Kidney epithelial cell (primary cell): ENCODE measurements at regions not wholly inside any gene's neighbourhood (a gene's known extent, or its start where the extent isn't known, plus 50 kb on each side); places are given as distances from the start of the nearest gene placed in this dataset.

Source experiments
- DNase-seq: peaks from one replicate; pipeline ENCODE4 v3.0.0-alpha.2; 2010; ENCODE audit warnings: low read depth
- H3K27me3 ChIP-seq: 2 replicates; pipeline ENCODE4 v1.6.0; 2011; ENCODE audit warnings: low read length; ENCODE audit not compliant: control insufficient read depth, insufficient read depth
- H3K36me3 ChIP-seq: 2 replicates; pipeline ENCODE4 v1.5.1; 2011; ENCODE audit warnings: low read length; ENCODE audit not compliant: control insufficient read depth, insufficient read depth
- H3K4me3 ChIP-seq: 2 replicates; pipeline ENCODE4 v1.5.1; 2011; ENCODE audit warnings: low read depth, mild to moderate bottlenecking, control low read depth, low read length
- CTCF ChIP-seq: IDR thresholded peaks from 2 replicates; pipeline ENCODE4 v1.5.1; 2011; ENCODE audit warnings: mild to moderate bottlenecking, moderate library complexity, low read length, control low read depth, inconsistent platforms; ENCODE audit not compliant: insufficient read depth, poor library complexity, severe bottlenecking

- Histone ChIP-seq H3K27me3 (no peaks in the 10 kb centered on the region), H3K4me3 (no peak overlapping the region), H3K36me3 (no peaks in the 10 kb centered on the region)
- DNase-seq: no peak
- TF ChIP-seq CTCF: no peak
Observed at GRCh38 chr10:53570221-53570620, 797.6 kb upstream of the MBL2 start.

GRCh38 chr10:53569455-53569854 is 796.9 kb upstream of the MBL2 start:
- no peak for TF ChIP-seq CTCF
- H3K27me3 ChIP-seq: no peaks in the 10 kb centered on the region
- no peaks in the 10 kb centered on the region for H3K36me3 ChIP-seq
- no peak overlapping the region for H3K4me3 ChIP-seq
- no peak for DNase-seq

- DNase-seq: no peak
- Histone ChIP-seq H3K4me3 (no peak overlapping the region), H3K36me3 (no peaks in the 10 kb centered on the region), H3K27me3 (no peaks in the 10 kb centered on the region)
- TF ChIP-seq CTCF: no peak
Observed at GRCh38 chr10:53548664-53549063, 776.1 kb upstream of the MBL2 start.

- no peaks in the 10 kb centered on the region for H3K36me3 ChIP-seq
- H3K27me3 ChIP-seq: no peaks in the 10 kb centered on the region
- no peak overlapping the region for H3K4me3 ChIP-seq
- no peak for TF ChIP-seq CTCF
- DNase-seq: no peak
Observed at GRCh38 chr10:53547364-53547763, 774.8 kb upstream of the MBL2 start.

- DNase-seq: no peak
- Histone ChIP-seq H3K27me3 (no peaks in the 10 kb centered on the region), H3K36me3 (no peaks in the 10 kb centered on the region), H3K4me3 (no peak overlapping the region)
- no peak for TF ChIP-seq CTCF
Observed at GRCh38 chr10:53543410-53543809, 770.8 kb upstream of the MBL2 start.

- Histone ChIP-seq H3K27me3 (no peaks in the 10 kb centered on the region), H3K36me3 (no peaks in the 10 kb centered on the region), H3K4me3 (no peak overlapping the region)
- no peak for TF ChIP-seq CTCF
- no peak for DNase-seq
Observed at GRCh38 chr10:53537508-53537907, 764.9 kb upstream of the MBL2 start.
